OCI-LY3 (cell line): ENCODE measurements at regions not wholly inside any gene's neighbourhood (a gene's known extent, or its start where the extent isn't known, plus 50 kb on each side); places are given as distances from the start of the nearest gene placed in this dataset.

ENCODE experiments used
- CTCF ChIP-seq: fragments of 200-600, 300-600 bp; sonication (generic); IDR thresholded peaks from 2 replicates; pipeline ENCODE4 v1.5.1; 2014; ENCODE audit warnings: antibody characterized with exemption, low read length, low read depth
- EZH2phosphoT487 ChIP-seq: fragments of 200-600 bp; shearing (Covaris generic); IDR thresholded peaks from 2 replicates; pipeline ENCODE4 v1.6.1; 2018; ENCODE audit warnings: antibody characterized with exemption, mixed run types, low read depth

- TF ChIP-seq CTCF = no peak
- TF ChIP-seq EZH2phosphoT487 = no peak
Measured at GRCh38 chr13:50437252-50437651, 406.2 kb downstream of the DLEU7 start.
